Stimulated activated CD8-positive, alpha-beta memory T cell treated with anti-CD3 and anti-CD28 coated beads, Interleukin-7, amount 100 ng/mL, for 48 hours (primary cell): ENCODE measurements at regions not wholly inside any gene's neighbourhood (a gene's known extent, or its start where the extent isn't known, plus 50 kb on each side); places are given as distances from the start of the nearest gene placed in this dataset.

ENCODE experiments used
- DNase-seq, 2 donors: peaks; one replicate each; pipeline ENCODE4 v3.0.0-alpha.2; 2020; ENCODE audit warnings: low read depth in 1 of 2; ENCODE audit errors: extremely low read depth in 1 of 2

DNA sequence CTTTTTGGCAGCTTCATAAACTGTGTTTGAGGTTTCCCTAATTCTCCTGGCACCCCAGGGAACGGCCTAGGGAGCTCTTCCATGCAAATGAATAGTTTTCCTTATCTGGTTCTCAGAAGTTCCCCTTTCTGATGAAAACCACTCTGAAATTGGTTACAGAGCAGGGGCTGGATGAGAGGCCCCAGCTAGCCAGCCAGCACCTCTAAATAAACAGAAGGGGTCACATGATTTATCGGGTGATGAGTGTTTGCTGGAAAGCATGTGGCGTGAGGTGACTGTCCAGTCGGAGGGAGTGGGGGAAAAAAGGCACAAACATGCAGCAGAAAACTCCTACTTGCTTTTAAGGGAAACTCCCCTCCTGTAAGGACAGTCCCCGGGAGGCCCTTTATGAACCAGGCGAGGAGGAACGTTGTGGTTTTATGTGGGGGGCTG lies 261.2 kb upstream of the ANKRD55 start:
- no peak for DNase-seq

DNA sequence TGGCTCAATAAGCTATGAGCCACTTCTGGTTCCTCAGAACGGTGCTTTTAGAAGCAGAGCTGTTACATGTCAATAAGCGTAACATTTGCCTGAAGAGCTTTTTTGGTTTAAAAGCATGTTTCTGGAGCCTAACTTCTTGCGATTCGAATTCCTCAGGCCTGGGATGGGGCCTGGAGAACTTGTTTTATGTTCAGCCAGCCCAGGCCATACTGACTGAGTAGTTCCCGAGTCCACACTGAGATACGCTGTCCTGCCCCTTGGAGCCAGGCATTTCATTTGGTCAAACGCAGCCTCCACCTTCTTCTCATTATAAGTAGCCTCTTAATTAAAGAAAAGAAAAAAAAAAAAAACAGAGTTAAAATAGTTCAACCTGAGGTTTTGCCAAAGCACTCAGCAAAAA lies 260.6 kb upstream of the ANKRD55 start:
- no peak for DNase-seq

DNA sequence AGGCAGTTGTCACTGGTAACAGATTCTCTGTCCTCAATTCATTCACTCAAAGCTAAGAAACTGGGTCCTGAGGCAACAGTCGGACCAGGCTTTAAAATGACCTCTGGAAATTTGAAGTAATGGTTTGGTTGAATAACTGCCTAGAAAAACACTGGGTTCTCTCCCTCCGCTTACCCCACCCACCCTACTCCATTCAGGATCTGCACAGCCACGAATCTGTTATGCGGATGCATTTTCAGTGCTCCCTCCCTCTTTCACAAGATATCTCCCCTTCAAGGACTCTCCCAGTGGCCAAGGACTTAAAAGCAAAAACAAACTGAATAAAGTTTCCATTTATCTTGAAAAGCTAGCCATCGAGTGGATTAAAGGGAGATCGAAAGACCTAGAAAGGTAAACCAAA lies 260.2 kb upstream of the ANKRD55 start:
- DNase-seq, result no peak

DNA sequence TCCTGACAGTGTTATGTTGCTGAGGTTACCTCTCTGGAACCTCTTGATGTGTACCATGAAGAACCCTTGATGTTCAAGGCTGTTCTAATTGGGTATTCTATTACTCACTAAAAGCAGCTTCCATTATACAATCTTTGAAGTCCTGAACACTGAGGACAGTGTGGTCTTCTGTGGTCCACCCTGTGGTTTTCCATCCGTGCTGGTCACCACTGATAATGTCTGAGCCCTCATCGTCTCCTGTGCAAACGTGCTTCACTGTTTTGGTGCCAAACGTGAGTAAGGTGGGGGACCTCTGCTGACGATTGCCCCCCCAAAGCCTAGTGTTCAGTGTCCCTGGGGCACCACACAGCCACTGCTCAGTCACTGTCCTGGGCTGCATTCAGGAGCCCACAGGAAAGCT lies 259.7 kb upstream of the ANKRD55 start:
- no peak for DNase-seq

DNA sequence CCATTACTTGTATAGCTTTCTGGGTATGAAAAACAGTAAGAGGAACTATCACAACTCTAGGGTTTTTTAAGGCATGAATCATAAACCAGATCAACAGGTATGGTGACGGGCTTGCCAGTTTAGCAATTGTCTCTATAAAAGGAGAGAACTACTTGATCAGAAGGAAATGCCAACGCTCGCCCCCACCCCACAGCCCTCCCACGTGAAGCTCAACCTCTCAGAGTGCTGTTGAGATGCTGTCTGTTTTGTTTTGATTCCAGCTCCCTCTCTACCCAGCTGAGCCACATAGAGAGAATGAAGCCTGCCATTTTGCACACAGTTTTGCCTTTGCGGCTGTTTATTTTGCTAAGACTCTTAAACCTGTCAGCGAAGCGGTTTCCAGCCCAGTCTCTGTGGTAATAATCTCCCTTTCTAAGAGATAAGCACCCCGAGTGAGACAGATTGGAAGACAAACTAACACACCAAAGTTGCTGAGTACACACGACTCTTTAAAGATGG lies 257.9 kb upstream of the ANKRD55 start:
- no peak for DNase-seq

DNA sequence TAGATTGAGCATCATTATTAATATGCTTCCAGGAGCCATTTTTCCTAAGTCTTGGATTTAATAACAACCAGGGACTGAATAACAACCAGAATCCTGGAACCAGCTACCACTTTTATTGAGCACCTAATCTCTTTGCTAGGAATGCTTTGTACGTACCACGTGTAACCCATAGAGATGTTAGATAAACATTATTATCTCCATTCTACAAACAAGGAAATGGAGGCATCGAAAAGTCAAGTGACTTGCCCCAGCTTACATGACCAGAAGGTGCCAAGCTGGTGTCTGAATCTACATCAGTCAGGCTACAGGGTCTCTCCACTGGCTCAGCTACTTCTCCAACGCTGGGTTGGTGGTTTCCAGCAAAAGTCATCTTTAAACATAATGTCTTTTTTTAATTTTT lies 256.1 kb upstream of the ANKRD55 start:
- DNase-seq, result no peak

DNA sequence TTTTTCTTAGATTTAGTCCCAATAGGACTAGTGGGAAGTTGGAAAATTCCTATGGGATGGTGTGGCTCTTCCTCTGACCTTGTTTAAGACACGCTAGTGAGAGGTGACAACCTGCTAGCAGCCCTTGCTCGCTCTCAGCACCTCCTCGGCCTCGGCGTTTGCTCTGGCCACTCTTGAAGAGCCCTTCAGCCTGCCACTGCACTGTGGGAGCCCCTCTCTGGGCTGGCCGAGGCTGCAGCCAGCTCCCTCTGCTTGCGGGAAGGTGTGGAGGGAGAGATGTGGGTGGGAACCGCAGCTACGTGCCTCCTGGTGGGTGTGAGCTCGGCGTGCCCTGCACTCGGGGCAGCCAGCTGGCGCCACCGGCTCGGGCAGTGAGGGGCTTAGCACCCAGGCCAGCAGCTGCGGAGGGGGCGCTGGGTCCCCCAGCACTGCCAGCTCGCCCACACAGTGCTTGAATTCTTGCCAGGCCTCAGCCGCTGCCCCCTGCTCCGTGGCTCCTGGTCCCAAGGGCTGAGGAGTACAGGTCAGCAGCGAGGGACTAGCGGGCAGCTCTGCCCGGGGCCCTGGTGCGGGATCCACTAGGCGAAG lies 254.5 kb upstream of the ANKRD55 start:
- DNase-seq, result no peak

DNA sequence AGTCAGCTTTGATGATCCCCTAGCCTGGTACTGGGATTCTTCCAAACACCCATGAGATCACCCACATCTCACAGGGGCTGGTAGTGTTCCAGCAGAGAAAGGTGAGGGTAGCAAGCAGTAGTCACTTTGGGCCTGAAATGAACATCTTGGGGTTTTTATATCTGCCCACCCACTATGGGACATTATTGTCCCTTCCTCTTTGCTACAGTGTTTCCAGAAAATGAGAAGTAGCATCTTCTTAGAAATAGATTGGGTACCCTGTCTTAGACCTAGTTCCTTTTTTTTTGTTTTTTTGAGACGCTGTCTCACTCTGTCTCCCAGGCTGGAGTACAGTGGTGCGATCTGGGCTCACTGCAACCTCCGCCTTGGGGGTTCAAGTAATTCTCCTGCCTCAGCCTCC lies 249.2 kb upstream of the ANKRD55 start:
- no peak for DNase-seq

DNA sequence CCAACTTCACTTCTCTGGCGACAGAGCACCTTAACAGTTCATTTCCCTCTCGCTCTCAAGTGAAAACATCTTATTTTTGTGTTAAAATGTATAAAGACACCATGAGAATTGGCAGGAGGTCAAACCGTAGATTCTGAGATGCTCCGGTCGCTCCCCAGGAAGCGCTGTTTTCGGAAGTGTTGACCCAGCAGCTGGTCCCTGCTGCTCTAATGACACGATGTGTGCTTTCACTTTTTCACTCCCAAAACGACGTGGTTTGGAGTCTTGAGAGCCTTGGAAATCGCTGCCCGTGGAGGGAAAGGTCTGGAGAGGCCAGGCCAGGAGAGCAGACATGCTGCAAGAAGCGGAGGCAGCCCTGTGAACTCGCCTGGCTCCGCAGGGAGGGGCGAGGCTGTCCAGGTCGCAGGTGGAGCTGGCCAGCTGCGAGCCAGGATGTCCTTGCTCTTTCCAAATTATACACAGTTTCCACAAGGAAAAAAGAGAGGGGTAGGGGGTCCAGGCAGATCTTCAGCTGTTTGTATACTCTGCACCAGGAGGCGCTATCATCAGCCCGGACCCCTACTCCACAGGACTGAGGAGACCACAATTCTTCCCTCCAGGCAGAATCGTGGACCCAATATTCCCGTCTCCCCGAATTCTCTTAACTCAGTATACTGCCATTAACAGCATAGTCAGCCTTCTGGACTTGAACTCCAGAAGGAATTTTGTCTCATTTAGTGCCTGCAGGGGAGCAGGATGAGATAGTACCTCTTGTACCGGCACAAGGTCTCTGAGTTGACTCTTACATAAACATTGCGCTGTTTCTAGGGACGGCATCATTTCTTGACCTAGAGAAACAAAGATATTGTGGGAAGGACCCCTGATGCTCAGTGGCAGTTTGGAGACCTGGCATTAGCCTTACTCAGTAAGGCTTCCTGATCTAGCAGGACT lies 248.6 kb upstream of the ANKRD55 start:
- DNase-seq, result no peak

DNA sequence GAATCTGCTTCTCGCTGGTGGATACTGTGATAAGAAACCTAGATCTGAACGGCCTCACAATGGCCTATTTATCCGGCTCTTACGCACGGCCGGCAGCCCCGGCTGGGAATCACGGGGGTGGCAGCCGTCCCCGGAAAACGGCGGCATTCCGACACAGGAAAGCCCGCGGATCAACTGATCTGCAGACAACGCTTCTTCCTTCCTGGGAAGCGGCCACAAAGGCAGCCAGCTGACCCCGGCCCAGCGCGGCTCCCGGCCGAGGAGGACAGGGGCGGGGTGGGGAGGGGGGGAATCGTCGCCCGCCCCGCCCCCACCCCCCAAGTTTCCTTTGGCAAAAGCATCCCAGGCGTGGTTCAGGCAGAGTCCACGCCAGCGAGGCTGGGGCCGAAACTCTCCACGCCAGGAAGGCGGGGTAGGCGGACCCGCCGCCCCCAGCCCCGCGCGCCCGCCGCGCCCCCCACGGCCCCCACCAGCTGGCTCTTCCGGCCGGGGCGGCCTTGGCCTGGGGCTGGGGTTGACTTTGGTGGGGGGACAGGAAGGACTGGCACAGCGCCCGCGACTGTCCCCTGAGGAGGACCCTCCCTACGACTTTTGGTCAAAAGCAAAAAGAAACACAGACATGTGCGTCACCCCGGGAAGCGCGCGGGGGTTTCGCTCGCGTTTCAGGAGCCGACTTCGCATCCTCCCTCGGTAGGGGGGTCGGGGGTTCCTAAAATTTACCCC lies 247.7 kb upstream of the ANKRD55 start:
- no peak for DNase-seq

DNA sequence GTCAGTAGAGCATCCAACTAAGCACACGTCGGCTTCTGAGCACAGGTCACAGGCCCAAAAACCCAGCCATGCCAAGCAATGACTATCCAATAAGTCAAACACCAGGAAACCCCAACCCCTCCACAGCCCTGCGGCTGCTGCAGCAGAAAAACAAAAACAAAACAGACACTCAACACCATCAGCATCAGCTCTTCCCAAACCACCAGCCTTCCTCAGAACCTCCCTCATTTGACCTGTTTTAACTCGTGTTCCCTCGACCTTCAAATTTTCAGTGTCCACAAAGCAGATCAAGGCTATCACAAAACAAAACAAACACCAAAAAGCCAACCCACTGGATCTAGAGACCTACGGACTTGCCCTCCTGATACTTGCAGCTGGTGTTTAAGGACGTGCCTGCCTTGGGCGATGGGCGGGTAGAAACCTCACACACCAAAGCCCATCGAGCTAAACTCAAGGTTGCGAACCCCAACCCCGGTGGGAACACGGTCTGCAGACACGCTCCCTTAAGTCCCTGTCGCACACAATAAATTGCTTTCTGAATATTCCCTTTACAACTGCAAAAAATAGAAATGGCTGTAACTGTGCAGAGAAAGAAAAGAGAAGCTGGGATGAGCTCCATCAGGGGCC lies 247.1 kb upstream of the ANKRD55 start:
- DNase-seq, result no peak

DNA sequence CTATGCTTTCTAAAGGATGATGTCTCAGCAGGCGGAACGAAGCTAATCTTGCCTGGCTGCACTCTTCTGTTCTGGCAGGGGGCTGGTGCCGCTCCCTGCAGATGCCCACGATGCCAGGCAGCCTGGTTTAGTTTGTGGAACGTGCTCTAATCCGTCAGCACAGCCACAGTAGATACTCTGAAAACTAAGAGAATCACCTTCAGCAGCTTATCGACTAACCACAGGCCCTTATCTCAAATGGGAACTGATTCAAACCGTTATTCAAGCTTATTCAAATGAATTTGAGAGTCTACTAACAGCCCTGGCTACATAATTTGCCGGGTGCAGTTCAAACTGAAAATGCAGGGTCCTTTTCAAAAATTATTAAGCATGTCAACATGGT lies 246.6 kb upstream of the ANKRD55 start:
- no peak for DNase-seq

DNA sequence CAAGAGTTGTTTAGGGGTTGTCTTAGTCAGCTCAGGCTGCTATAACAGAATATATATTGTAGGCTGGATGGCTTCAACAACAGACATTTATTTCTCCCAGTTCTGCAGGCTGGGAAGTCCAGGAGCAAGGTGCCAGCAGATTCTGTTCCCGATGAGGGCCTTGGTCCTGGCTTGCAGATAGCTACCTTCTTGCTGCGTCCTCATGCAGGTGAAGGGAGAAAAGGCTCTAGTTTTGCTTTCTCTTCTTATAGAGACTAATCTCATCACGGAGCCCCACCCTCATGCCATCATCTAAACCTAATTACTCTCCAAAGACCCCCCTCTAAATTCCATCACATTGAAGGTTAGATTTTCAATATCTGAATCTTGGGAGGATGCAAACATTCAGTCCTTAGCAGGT lies 246.0 kb upstream of the ANKRD55 start:
- DNase-seq, result no peak

DNA sequence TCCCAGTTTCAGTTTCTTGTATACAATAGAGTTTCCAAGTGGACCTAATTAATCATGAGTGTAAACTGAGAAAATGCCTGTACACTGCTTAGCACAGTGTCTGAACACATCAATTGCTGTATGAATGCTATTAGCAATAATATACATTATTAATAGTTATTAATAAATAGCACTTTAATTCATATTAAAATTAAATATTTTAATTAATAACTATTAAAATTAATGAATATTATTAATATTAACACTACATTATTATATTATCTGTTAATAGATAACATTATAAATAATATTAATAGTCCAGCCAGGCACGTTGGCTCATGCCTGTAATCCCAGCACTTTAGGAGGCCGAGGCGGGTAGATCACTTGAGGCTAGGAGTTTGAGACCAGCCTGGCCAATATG lies 244.9 kb upstream of the ANKRD55 start:
- no peak for DNase-seq

DNA sequence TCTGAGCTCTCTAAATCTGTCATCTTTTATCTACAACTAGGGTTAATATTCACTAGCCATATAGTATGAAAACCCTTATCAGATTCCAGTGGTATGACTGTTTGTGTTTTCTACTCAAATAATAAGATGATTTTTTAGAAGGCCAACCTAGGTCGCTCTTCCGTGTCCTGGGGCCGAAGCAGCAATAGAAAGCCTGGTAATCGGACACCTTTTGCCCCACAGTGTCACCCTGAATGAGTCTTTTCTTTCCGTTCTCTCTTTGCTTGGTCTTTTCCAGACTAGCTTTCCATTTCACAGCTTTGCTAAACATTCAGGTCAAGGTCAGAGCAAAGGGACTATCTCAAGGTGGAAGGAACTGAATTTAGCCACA lies 243.3 kb upstream of the ANKRD55 start:
- DNase-seq, result no peak

DNA sequence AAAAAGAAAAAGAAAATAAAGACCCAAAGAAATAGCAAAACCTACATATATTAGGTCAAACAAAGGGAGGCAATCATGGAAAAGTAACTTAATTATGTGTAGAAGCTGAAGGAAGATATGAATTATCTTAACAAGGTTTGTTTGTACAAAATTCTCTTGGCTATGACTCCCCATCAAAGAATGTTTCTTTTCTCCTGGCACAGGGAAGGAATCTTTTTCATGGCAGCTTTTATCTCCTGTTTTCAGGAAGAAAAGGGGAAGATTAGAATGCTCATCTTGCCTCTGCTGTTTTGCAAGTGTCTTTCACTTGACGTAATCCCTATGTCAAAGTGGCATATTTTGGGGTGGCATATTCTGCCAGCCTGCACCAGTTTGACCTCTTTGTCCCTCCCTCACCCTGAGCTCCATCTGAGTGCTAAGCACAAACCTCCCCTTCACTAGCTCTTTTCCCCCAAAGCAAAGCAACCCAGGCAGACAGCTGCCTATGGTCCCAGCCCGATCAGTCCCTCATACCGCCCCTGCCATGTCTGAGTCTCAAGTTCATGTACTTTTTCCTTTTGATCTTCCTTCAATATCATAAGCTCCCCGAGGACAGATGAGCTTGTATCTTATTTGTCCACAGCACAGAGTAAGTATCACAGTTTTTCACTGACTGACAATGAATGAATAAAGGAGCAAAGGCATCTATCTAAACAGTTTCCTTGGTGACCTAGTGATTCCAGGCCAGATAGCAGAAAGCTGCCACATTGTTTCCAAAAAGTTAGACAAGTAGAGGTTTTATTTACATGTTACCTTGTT lies 242.8 kb upstream of the ANKRD55 start:
- no peak for DNase-seq

DNA sequence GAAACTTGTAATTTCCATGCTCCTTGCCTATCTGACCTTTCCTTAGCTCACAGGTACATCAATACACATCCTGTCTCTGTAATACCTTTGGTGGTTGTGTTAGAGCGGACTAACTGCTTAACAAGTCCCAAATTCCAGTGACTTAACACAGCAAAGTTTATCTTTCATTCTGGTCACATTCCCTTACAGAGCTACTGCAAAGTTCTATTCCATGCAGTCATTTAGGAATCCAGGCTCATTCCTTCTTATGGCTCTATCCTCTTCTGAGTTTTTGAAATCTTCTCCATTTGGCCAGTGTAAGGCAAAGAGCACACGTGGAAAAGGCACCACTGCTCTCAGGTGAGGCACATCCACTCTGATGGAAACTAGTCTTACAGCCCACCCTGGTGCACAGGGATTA lies 238.6 kb upstream of the ANKRD55 start:
- DNase-seq, result no peak

DNA sequence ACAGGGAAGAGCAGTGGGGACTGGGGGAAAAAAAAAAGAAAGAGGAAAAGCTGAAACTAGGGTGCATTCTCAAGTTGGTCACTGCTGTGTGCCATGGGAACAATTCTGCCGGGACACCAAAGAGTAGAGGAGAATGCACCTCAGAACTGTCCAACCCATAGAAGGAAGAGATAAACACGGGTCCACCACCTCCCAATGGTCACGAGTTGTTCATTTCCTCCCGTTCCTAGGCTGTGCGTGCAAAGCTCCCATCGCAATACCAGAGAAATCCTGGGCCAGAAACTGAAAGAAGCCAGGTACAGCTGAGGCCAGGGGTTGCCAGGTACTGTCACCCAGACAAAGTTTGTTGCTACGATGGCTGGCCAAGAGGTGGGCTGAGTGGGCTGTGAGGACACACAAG lies 236.9 kb upstream of the ANKRD55 start:
- DNase-seq, result no peak

DNA sequence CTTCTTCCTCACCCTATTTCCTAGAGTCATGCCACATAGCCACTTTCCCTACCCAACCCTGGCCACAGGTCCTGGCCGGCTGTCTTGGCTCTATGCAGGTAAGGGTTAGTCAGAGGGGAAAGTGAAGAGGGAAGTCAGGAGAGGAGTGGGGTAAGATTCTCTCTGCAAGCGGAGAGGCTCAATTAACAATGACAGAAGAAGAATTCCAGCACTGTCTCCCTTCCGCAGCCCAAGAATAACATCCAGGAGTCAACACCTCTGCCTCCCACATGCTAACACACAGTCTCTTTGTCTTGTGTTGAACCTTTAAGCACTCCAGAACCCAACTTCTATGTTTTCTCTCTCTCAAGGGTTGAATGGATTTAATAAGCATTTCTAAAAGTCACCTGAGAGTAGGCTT lies 235.1 kb upstream of the ANKRD55 start:
- DNase-seq, result no peak

DNA sequence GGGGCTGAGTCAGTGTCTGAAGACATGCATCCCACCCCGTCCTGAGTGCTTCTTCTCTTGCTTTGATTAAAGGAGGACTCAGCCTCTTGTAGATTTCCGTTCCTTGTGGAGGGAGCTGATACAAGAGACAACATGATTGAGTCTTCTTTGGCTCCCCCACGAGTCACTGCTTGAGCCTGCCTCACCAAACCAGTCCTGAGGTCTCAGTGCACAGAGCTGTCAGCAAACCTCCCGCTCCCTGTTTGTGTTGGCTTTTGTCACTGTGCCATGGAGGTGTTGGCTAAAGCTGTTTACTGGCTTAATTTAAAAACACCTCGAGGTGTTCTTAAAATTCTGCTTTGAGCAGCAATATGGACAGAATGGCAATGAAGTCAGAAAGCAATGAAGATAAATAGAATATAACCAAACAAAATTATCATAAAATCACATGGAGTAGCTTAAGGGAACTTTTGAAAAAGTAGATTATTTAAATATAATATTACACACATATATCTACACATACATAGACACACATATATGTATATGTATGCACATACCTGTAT lies 234.1 kb upstream of the ANKRD55 start:
- no peak for DNase-seq
